Endothelial cell (in vitro differentiated cells): ENCODE measurements at regions not wholly inside any gene's neighbourhood (a gene's known extent, or its start where the extent isn't known, plus 50 kb on each side); places are given as distances from the start of the nearest gene placed in this dataset.

ENCODE experiments used
- DNase-seq: peaks from one replicate; pipeline ENCODE4 v3.0.0; 2021; ENCODE audit warnings: low spot score
- H3K27ac Mint-ChIP-seq: one replicate; pipeline ENCODE4 v1.8.0; 2021; ENCODE audit warnings: mixed read lengths, inconsistent platforms; ENCODE audit not compliant: unreplicated experiment
- H3K27me3 Mint-ChIP-seq: one replicate; pipeline ENCODE4 v1.8.0; 2021; ENCODE audit warnings: mild to moderate bottlenecking, moderate library complexity, mixed read lengths, inconsistent platforms; ENCODE audit not compliant: unreplicated experiment
- H3K36me3 Mint-ChIP-seq: one replicate; pipeline ENCODE4 v1.8.0; 2021; ENCODE audit warnings: mild to moderate bottlenecking, low read depth, mixed read lengths, inconsistent platforms; ENCODE audit not compliant: unreplicated experiment
- H3K4me1 Mint-ChIP-seq: one replicate; pipeline ENCODE4 v1.8.0; 2021; ENCODE audit warnings: mild to moderate bottlenecking, mixed read lengths, inconsistent platforms; ENCODE audit not compliant: unreplicated experiment
- H3K4me3 Mint-ChIP-seq: one replicate; pipeline ENCODE4 v1.8.0; 2021; ENCODE audit warnings: mild to moderate bottlenecking, mixed read lengths, inconsistent platforms; ENCODE audit not compliant: unreplicated experiment
- H3K9me3 Mint-ChIP-seq: one replicate; pipeline ENCODE4 v1.8.0; 2021; ENCODE audit warnings: mixed read lengths, inconsistent platforms; ENCODE audit not compliant: unreplicated experiment
- CTCF ChIP-seq: fragments of 200-600 bp; sonication (generic); IDR thresholded peaks from one replicate; pipeline ENCODE4 v1.5.0; 2021; ENCODE audit warnings: antibody characterized with exemption; ENCODE audit not compliant: unreplicated experiment

GRCh38 chr9:107628444-107628843 is 138.9 kb upstream of the KLF4 start:
- no peak overlapping the region for H3K4me3 Mint-ChIP-seq
- no peaks in the 10 kb centered on the region for H3K36me3 Mint-ChIP-seq
- H3K27ac Mint-ChIP-seq: no peak overlapping the region
- H3K4me1 Mint-ChIP-seq: peaks cover 4% of the 10 kb centered on the region
- no peak for DNase-seq
- H3K9me3 Mint-ChIP-seq: no peaks in the 10 kb centered on the region
- peaks cover 21% of the 10 kb centered on the region for H3K27me3 Mint-ChIP-seq
- TF ChIP-seq CTCF: no peak

- no peak for DNase-seq
- no peak overlapping the region for H3K27ac Mint-ChIP-seq
- no peak for TF ChIP-seq CTCF
- H3K36me3 Mint-ChIP-seq: no peaks in the 10 kb centered on the region
- no peak overlapping the region for H3K4me3 Mint-ChIP-seq
- peaks cover 21% of the 10 kb centered on the region for H3K27me3 Mint-ChIP-seq
- no peaks in the 10 kb centered on the region for H3K9me3 Mint-ChIP-seq
- peaks cover 2% of the 10 kb centered on the region for H3K4me1 Mint-ChIP-seq
Observed at GRCh38 chr9:107627781-107628180, 138.2 kb upstream of the KLF4 start.

GRCh38 chr9:107626118-107626517 is 136.5 kb upstream of the KLF4 start:
- H3K9me3 Mint-ChIP-seq: no peaks in the 10 kb centered on the region
- H3K27me3 Mint-ChIP-seq: peaks cover 21% of the 10 kb centered on the region
- peaks cover under 1% of the 10 kb centered on the region for H3K4me1 Mint-ChIP-seq
- no peak overlapping the region for H3K4me3 Mint-ChIP-seq
- H3K27ac Mint-ChIP-seq: no peak overlapping the region
- H3K36me3 Mint-ChIP-seq: no peaks in the 10 kb centered on the region
- no peak for DNase-seq
- TF ChIP-seq CTCF: no peak

GRCh38 chr9:107625383-107625984 is 135.9 kb upstream of the KLF4 start:
- no peak overlapping the region for H3K4me3 Mint-ChIP-seq
- no peak for TF ChIP-seq CTCF
- H3K36me3 Mint-ChIP-seq: no peaks in the 10 kb centered on the region
- peaks cover 2% of the 10 kb centered on the region for H3K4me1 Mint-ChIP-seq
- no peaks in the 10 kb centered on the region for H3K9me3 Mint-ChIP-seq
- peaks cover 20% of the 10 kb centered on the region for H3K27me3 Mint-ChIP-seq
- no peak overlapping the region for H3K27ac Mint-ChIP-seq
- DNase-seq: no peak

- no peak for TF ChIP-seq CTCF
- no peaks in the 10 kb centered on the region for H3K36me3 Mint-ChIP-seq
- no peak overlapping the region for H3K4me3 Mint-ChIP-seq
- H3K27ac Mint-ChIP-seq: no peak overlapping the region
- DNase-seq: no peak
- H3K4me1 Mint-ChIP-seq: peaks cover 2% of the 10 kb centered on the region
- H3K27me3 Mint-ChIP-seq: peaks cover 19% of the 10 kb centered on the region
- no peaks in the 10 kb centered on the region for H3K9me3 Mint-ChIP-seq
Observed at GRCh38 chr9:107624234-107624948, 134.8 kb upstream of the KLF4 start.
